Neural cell (in vitro differentiated cells): ENCODE measurements at regions not wholly inside any gene's neighbourhood (a gene's known extent, or its start where the extent isn't known, plus 50 kb on each side); places are given as distances from the start of the nearest gene placed in this dataset.

Experiments
- H2AFZ ChIP-seq: fragments of 200-600, 300-800 bp; sonication (generic), shearing (Covaris generic); 2 replicates; pipeline ENCODE4 v1.6.0; 2014; ENCODE audit warnings: low read depth, mild to moderate bottlenecking, antibody characterized with exemption, low read length, moderate library complexity
- H3F3A ChIP-seq: fragments of 200-600 bp; shearing (Covaris generic); 2 replicates; pipeline ENCODE4 v1.6.1; 2016; ENCODE audit warnings: mild to moderate bottlenecking, moderate library complexity, mixed read lengths, antibody characterized with exemption, low read length; ENCODE audit not compliant: insufficient read depth, poor library complexity, severe bottlenecking
- H3K27ac ChIP-seq: fragments of 200-600, 300-800 bp; sonication (generic), shearing (Covaris generic); 2 replicates; pipeline ENCODE4 v1.5.1; 2014; ENCODE audit warnings: mild to moderate bottlenecking, low read length, moderate library complexity
- H3K27me3 ChIP-seq: fragments of 300-800, 200-600 bp; sonication (generic), shearing (Covaris generic); 2 replicates; pipeline ENCODE4 v1.6.0; 2014; ENCODE audit warnings: mild to moderate bottlenecking, low read depth, low read length, moderate library complexity; ENCODE audit not compliant: insufficient read depth
- H3K36me3 ChIP-seq: fragments of 300-800, 200-600 bp; sonication (generic), shearing (Covaris generic); 2 replicates; pipeline ENCODE4 v1.5.1; 2014; ENCODE audit warnings: mild to moderate bottlenecking, antibody characterized with exemption, low read length, moderate library complexity; ENCODE audit not compliant: insufficient read depth
- H3K4me2 ChIP-seq: fragments of 300-800, 200-600 bp; sonication (generic), shearing (Covaris generic); 2 replicates; pipeline ENCODE4 v1.6.0; 2014; ENCODE audit warnings: mild to moderate bottlenecking, low read length
- H3K4me3 ChIP-seq: fragments of 300-800, 200-600 bp; sonication (generic), shearing (Covaris generic); 2 replicates; pipeline ENCODE4 v1.5.1; 2014; ENCODE audit warnings: mild to moderate bottlenecking, low read length, moderate library complexity
- H3K79me2 ChIP-seq: fragments of 200-600 bp; shearing (Covaris generic); replicated peaks from 2 replicates; pipeline ENCODE4 v1.6.0; 2014; ENCODE audit warnings: mild to moderate bottlenecking, low read length, moderate library complexity; ENCODE audit not compliant: insufficient read depth
- H3K9ac ChIP-seq: fragments of 300-800, 200-600 bp; sonication (generic), shearing (Covaris generic); 2 replicates; pipeline ENCODE4 v1.6.1; 2016; ENCODE audit warnings: mild to moderate bottlenecking, low read length, mixed read lengths
- H3K9me2 ChIP-seq: fragments of 200-600 bp; shearing (Covaris generic); 2 replicates; pipeline ENCODE4 v1.6.1; 2016; ENCODE audit warnings: mild to moderate bottlenecking, low read length, mixed read lengths; ENCODE audit not compliant: insufficient read depth
- H3K9me3 ChIP-seq: fragments of 200-600, 300-800 bp; sonication (generic), shearing (Covaris generic); 2 replicates; pipeline ENCODE4 v1.6.1; 2016; ENCODE audit warnings: mild to moderate bottlenecking, mixed run types, low read length, moderate library complexity, mixed read lengths
- H4K20me1 ChIP-seq: fragments of 200-600 bp; shearing (Covaris generic); 2 replicates; pipeline ENCODE4 v1.6.1; 2016; ENCODE audit warnings: mild to moderate bottlenecking, mixed run types; ENCODE audit not compliant: insufficient read depth
- EP300 ChIP-seq: fragments of 450-650 bp; conservative IDR thresholded peaks from 2 replicates; pipeline ENCODE4 v1.6.1; 2014; ENCODE audit warnings: antibody characterized with exemption, mild to moderate bottlenecking, moderate library complexity; ENCODE audit not compliant: poor library complexity, severe bottlenecking
- EZH2 ChIP-seq: fragments of 200-600, 300-800 bp; shearing (Covaris generic), sonication (generic); IDR thresholded peaks from 2 replicates; pipeline ENCODE4 v1.6.1; 2014; ENCODE audit warnings: antibody characterized with exemption, low read length, borderline replicate concordance, mild to moderate bottlenecking; ENCODE audit not compliant: insufficient read depth, poor library complexity, severe bottlenecking
- MXI1 ChIP-seq: fragments of 450-650 bp; conservative IDR thresholded peaks from 2 replicates; pipeline ENCODE4 v1.6.1; 2014; ENCODE audit warnings: antibody characterized with exemption, mild to moderate bottlenecking; ENCODE audit not compliant: poor library complexity, severe bottlenecking
- POLR2AphosphoS5 ChIP-seq: IDR thresholded peaks from 2 replicates; pipeline ENCODE4 v1.6.1; 2012
- RAD21 ChIP-seq: fragments of 450-650 bp; conservative IDR thresholded peaks from 2 replicates; pipeline ENCODE4 v1.6.1; 2014; ENCODE audit warnings: antibody characterized with exemption, mild to moderate bottlenecking, moderate library complexity
- SMC3 ChIP-seq: fragments of 450-650 bp; conservative IDR thresholded peaks from 2 replicates; pipeline ENCODE4 v1.6.1; 2014; ENCODE audit warnings: antibody characterized with exemption, mild to moderate bottlenecking, moderate library complexity; ENCODE audit not compliant: poor library complexity
- TAF1 ChIP-seq: IDR thresholded peaks from 2 replicates; pipeline ENCODE4 v1.6.1; 2012; ENCODE audit warnings: low read depth
- TF ChIP-seq, protein P1 (sequence below): IDR thresholded peaks from 2 replicates; pipeline ENCODE4 v1.6.1; 2012; ENCODE audit warnings: borderline replicate concordance
- TF ChIP-seq, protein P2 (sequence below): fragments of 450-650 bp; IDR thresholded peaks from 2 replicates; pipeline ENCODE4 v1.5.1; 2014; ENCODE audit warnings: antibody characterized with exemption, mild to moderate bottlenecking, moderate library complexity; ENCODE audit not compliant: poor library complexity, severe bottlenecking

DNA sequence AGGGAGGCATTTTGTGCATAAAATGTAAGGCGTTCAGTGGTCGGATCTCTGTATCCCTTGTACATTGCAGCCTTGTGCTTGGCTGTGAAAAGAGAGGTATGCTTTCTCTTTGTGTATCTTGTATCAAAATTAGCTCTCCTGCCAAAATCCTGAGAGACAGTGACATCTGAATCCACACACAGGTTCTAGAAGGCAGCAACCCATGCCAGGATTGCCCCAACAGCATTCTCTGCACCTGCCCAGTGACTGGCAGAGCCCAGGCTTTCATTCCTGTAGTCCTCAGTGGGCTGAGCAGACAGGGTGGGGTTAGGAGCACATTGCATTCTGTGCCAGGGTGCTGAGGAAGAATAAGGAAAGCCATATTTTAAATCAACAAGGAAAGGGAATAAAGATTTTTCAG lies 740.3 kb upstream of the RAB6C start:
- no peak overlapping the region for H3K27ac ChIP-seq

DNA sequence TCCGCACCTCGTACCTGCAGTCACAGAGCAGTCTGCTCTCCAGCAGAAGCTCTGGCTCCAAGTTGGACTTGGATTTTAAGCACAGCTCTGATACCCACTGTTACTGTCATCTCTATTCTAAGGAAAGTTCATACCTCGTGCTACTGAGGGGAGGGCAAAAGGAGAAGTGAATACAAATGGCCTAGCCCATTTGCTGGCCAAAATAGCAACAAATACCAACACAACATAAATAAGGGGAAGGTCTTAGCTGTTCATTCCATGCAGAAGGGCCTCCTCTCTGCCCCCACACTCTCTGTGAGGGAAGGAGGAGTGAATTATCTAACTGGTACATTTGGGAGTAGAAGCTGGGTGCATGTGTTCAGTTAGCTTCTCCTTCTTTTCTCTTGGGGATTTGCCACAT lies 739.4 kb upstream of the RAB6C start:
- H3F3A ChIP-seq = no peaks in the 10 kb centered on the region
- no peak overlapping the region for H3K27ac ChIP-seq
- H3K9ac ChIP-seq = no peak overlapping the region
- no peaks in the 10 kb centered on the region for H3K36me3 ChIP-seq
- TF ChIP-seq MXI1 (no peak), SMC3 (no peak), EZH2 (no peak), POLR2AphosphoS5 (no peak)
- TF ChIP-seq, protein P1, sequence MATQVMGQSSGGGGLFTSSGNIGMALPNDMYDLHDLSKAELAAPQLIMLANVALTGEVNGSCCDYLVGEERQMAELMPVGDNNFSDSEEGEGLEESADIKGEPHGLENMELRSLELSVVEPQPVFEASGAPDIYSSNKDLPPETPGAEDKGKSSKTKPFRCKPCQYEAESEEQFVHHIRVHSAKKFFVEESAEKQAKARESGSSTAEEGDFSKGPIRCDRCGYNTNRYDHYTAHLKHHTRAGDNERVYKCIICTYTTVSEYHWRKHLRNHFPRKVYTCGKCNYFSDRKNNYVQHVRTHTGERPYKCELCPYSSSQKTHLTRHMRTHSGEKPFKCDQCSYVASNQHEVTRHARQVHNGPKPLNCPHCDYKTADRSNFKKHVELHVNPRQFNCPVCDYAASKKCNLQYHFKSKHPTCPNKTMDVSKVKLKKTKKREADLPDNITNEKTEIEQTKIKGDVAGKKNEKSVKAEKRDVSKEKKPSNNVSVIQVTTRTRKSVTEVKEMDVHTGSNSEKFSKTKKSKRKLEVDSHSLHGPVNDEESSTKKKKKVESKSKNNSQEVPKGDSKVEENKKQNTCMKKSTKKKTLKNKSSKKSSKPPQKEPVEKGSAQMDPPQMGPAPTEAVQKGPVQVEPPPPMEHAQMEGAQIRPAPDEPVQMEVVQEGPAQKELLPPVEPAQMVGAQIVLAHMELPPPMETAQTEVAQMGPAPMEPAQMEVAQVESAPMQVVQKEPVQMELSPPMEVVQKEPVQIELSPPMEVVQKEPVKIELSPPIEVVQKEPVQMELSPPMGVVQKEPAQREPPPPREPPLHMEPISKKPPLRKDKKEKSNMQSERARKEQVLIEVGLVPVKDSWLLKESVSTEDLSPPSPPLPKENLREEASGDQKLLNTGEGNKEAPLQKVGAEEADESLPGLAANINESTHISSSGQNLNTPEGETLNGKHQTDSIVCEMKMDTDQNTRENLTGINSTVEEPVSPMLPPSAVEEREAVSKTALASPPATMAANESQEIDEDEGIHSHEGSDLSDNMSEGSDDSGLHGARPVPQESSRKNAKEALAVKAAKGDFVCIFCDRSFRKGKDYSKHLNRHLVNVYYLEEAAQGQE = no peak
- no peak overlapping the region for H2AFZ ChIP-seq
- H3K9me3 ChIP-seq = no peaks in the 10 kb centered on the region
- H3K4me2 ChIP-seq = no peak overlapping the region
- no peaks in the 10 kb centered on the region for H3K9me2 ChIP-seq
- no peaks in the 10 kb centered on the region for H3K79me2 ChIP-seq
- no peaks in the 10 kb centered on the region for H4K20me1 ChIP-seq
- no peaks in the 10 kb centered on the region for H3K27me3 ChIP-seq
- no peak overlapping the region for H3K4me3 ChIP-seq

More for the DNA sequence above, 740.3 kb upstream of the RAB6C start:
- Histone ChIP-seq H3K9me2 (no peaks in the 10 kb centered on the region), H3K36me3 (no peaks in the 10 kb centered on the region), H3K4me2 (no peak overlapping the region), H3F3A (no peaks in the 10 kb centered on the region), H2AFZ (no peak overlapping the region), H4K20me1 (no peaks in the 10 kb centered on the region), H3K9ac (no peak overlapping the region), H3K4me3 (no peak overlapping the region), H3K9me3 (no peaks in the 10 kb centered on the region), H3K27me3 (no peaks in the 10 kb centered on the region), H3K79me2 (no peaks in the 10 kb centered on the region)
- TF ChIP-seq RAD21 = no peak
- no peak for TF ChIP-seq MXI1
- no peak for TF ChIP-seq EP300
- no peak for TF ChIP-seq EZH2
- no peak for TF ChIP-seq POLR2AphosphoS5
- TF ChIP-seq, protein P1 = no peak
- no peak for TF ChIP-seq TAF1
- TF ChIP-seq, protein P2, sequence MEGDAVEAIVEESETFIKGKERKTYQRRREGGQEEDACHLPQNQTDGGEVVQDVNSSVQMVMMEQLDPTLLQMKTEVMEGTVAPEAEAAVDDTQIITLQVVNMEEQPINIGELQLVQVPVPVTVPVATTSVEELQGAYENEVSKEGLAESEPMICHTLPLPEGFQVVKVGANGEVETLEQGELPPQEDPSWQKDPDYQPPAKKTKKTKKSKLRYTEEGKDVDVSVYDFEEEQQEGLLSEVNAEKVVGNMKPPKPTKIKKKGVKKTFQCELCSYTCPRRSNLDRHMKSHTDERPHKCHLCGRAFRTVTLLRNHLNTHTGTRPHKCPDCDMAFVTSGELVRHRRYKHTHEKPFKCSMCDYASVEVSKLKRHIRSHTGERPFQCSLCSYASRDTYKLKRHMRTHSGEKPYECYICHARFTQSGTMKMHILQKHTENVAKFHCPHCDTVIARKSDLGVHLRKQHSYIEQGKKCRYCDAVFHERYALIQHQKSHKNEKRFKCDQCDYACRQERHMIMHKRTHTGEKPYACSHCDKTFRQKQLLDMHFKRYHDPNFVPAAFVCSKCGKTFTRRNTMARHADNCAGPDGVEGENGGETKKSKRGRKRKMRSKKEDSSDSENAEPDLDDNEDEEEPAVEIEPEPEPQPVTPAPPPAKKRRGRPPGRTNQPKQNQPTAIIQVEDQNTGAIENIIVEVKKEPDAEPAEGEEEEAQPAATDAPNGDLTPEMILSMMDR = no peak
- no peak for TF ChIP-seq SMC3
